HepG2 (cell line): ENCODE measurements at regions not wholly inside any gene's neighbourhood (a gene's known extent, or its start where the extent isn't known, plus 50 kb on each side); places are given as distances from the start of the nearest gene placed in this dataset.

Experiments
- MED13 ChIP-seq: sonication (generic); formaldehyde crosslinking; IDR thresholded peaks from 2 replicates; pipeline ENCODE4 v1.5.0; 2020; ENCODE audit warnings: missing genetic modification reagents
- PBX3 ChIP-seq: sonication (generic); formaldehyde crosslinking; IDR thresholded peaks from 2 replicates; pipeline ENCODE4 v1.8.1; 2023; ENCODE audit warnings: missing genetic modification reagents, inconsistent platforms, borderline replicate concordance
- ZBTB2 ChIP-seq: sonication (generic); formaldehyde crosslinking; IDR thresholded peaks from 2 replicates; pipeline ENCODE4 v1.8.0; 2022; ENCODE audit warnings: low read depth, missing genetic modification reagents
- ZNF3 ChIP-seq: IDR thresholded peaks from 2 replicates; pipeline ENCODE4 v1.7.0; 2017; ENCODE audit warnings: inconsistent platforms
- ZNF660 ChIP-seq: sonication (generic); formaldehyde crosslinking; IDR thresholded peaks from 2 replicates; pipeline ENCODE4 v1.5.1; 2020; ENCODE audit warnings: mild to moderate bottlenecking, low read depth, missing genetic modification reagents, borderline replicate concordance

- TF ChIP-seq ZBTB2 = no peak
- TF ChIP-seq MED13 (CRISPR knock-in tag) = no peak
- TF ChIP-seq ZNF3 (CRISPR knock-in tag) = no peak
- no peak for TF ChIP-seq PBX3 (CRISPR knock-in tag)
- no peak for TF ChIP-seq ZNF660 (CRISPR knock-in tag)
Observed at GRCh38 chr9:89949111-89949510, 344.3 kb downstream of the GADD45G start.
